Activated T-helper 2 cell treated with anti-CD3 and anti-CD28 coated beads, Interferon-gamma antibody, Interleukin-2, Interleukin-4, amounts not matched to agents 10 μg/mL and 5 μg/mL and 100 μg/mL, durations not matched to agents 14 hours and 24 hours and 36 hours (primary cell): ENCODE measurements at regions not wholly inside any gene's neighbourhood (a gene's known extent, or its start where the extent isn't known, plus 50 kb on each side); places are given as distances from the start of the nearest gene placed in this dataset.
A peak's percentile ranks its signal among the peaks of the same experiment; 100 is the strongest.

Experiments used
- DNase-seq: peaks from one replicate; pipeline ENCODE4 v3.0.0; 2021; ENCODE audit warnings: low spot score
- H3K27ac Mint-ChIP-seq: one replicate; pipeline ENCODE4 v1.8.0; 2021; ENCODE audit warnings: mixed read lengths
- H3K27me3 Mint-ChIP-seq: one replicate; pipeline ENCODE4 v1.8.0; 2021; ENCODE audit warnings: low read depth, mixed read lengths
- H3K36me3 Mint-ChIP-seq: one replicate; pipeline ENCODE4 v1.8.0; 2021; ENCODE audit warnings: low read depth, mixed read lengths
- H3K4me1 Mint-ChIP-seq: one replicate; pipeline ENCODE4 v1.8.0; 2021; ENCODE audit warnings: low read depth, mixed read lengths
- H3K4me3 Mint-ChIP-seq: one replicate; pipeline ENCODE4 v1.8.0; 2021; ENCODE audit warnings: low read depth, mild to moderate bottlenecking, moderate library complexity, mixed read lengths
- H3K9me3 Mint-ChIP-seq: one replicate; pipeline ENCODE4 v1.8.0; 2021; ENCODE audit warnings: mixed read lengths
- intact Hi-C: fragments of 100-400 bp; cut with micrococcal nuclease; formaldehyde crosslinking; loops from one replicate; pipeline ENCODE4 v1.15.1; 2023

DNA sequence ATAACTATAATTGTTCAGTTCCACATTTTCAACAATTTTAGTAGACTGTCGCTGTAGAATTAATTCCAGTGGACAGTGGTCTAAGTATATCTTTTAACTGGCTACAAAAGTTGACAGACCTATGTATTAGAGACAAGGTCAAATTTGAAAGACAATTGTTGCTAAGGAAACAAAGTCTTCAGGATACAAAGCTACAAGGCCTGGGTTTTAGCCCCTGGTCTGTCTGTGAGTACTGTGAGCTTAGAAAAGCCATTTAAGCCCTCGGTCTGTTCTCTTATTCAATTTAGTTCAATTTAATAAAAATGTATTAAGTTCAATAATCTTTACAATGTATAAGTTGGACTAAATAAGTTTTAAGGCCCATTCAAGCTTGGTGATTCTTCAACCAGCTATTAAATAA is 352.5 kb downstream of the HDGFL1 start:
- H3K36me3 Mint-ChIP-seq = no peaks in the 10 kb centered on the region
- intact Hi-C loops = no loop called here

DNA sequence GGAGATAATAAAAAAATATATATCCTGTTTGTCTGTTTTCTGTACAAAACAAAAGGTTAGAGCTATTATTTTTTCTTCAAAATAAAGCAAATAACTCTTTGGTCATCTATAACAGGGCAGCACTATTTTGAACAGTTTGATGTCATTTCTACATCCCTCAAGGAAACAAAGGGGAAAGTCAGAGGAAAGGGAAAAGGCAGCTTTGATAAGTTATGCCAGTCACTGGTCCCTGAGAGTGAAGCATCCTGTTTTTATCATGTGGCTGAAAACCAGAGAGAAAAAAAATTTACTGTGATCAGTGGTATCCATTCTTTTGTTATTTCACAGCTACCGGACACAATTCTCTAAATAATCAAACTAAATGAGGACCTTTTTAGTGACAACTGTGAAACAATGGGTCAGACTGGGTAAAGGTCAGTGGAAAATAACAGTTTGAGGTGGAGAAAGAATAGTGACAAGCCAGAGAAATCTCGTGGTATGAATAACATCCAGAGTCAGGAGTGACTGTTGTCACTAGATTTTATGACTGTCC is 356.0 kb downstream of the HDGFL1 start:
- Mint-ChIP-seq H3K36me3 (no peaks in the 10 kb centered on the region), H3K27me3 (no peaks in the 10 kb centered on the region)
- no peak for DNase-seq

More for the DNA sequence above, 352.5 kb downstream of the HDGFL1 start:
- Mint-ChIP-seq H3K9me3 (no peaks in the 10 kb centered on the region), H3K4me3 (no peak overlapping the region), H3K4me1 (no peaks in the 10 kb centered on the region), H3K27ac (no peak overlapping the region), H3K27me3 (no peaks in the 10 kb centered on the region)
- DNase-seq = no peak

DNA sequence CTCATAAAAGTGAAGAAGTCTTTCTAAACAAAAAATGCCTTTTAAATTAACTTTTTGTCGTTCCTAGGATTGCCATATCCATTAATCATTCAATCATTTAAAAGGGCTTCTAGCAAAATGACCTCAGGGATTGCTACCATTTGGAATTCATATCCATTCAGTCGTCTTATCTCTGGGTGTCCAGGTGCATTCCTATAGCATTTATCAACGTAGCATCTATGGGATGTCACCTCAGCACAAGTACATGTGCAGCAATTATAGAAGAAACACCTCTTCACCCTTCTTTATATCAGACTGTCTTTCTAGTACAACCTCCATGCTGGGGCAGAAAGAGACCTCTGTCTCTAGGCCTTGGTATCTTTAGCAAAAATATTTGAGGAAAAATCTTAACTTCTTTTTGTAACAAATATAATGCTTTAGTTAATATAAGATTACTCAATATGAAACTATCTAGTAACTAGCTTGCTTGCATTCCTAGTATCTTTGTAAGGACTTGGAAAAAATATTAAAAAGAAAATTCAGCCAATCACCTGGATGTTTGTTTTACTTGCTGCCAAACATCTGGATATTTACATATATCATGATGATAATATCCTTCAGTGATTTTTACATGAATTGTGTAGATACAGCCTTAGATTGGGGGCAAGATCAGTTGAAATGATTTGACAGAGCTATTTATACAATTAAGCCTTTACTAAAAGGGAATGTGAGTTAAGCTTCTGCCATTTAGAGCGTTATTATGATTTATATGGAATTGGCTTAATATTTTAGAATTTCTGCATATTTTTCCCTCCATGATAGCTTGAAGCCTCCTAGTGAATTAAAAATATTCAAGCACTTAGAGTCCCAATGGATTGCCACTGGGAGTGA is 356.8 kb downstream of the HDGFL1 start:
- no peak for DNase-seq
- Mint-ChIP-seq H3K4me3 (no peak overlapping the region), H3K36me3 (no peaks in the 10 kb centered on the region), H3K27me3 (no peaks in the 10 kb centered on the region), H3K4me1 (no peaks in the 10 kb centered on the region), H3K9me3 (no peaks in the 10 kb centered on the region), H3K27ac (no peak overlapping the region)
- intact Hi-C loops = no loop called here

More for the DNA sequence above, 356.0 kb downstream of the HDGFL1 start:
- H3K4me3 Mint-ChIP-seq = no peak overlapping the region
- intact Hi-C loops = no loop called here
- H3K4me1 Mint-ChIP-seq = no peaks in the 10 kb centered on the region
- no peaks in the 10 kb centered on the region for H3K9me3 Mint-ChIP-seq
- H3K27ac Mint-ChIP-seq = no peak overlapping the region

DNA sequence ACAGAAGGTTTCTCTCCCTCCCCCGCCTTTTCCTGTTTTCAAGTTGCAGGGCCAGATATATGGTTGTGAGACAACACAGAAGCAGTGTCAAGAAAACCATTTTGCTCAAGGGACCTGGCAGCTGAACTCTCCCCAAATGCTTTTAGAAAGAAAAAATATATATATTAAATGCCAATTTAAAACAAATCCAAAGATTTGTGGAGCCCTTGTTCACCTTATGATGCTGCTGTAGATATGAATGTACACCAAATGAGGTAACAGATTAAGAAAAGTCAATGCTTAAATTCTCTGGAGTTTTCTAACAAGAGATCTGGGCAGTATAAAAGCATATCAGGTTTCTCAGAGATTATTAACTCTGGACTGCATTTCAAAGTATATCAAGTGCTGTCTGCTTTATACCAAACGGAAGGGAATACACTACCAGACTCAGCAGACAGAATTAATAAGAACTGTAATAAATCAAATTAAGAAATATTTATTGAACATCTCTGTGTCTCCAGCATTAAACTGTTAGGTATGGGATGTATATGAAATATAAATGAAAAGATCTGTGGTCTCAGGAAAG is 357.5 kb downstream of the HDGFL1 start:
- no peaks in the 10 kb centered on the region for H3K9me3 Mint-ChIP-seq
- H3K36me3 Mint-ChIP-seq = no peaks in the 10 kb centered on the region
- no peak overlapping the region for H3K27ac Mint-ChIP-seq
- no peaks in the 10 kb centered on the region for H3K27me3 Mint-ChIP-seq
- H3K4me1 Mint-ChIP-seq = no peaks in the 10 kb centered on the region
- H3K4me3 Mint-ChIP-seq = no peak overlapping the region
- DNase-seq = no peak
- intact Hi-C loops = no loop called here

DNA sequence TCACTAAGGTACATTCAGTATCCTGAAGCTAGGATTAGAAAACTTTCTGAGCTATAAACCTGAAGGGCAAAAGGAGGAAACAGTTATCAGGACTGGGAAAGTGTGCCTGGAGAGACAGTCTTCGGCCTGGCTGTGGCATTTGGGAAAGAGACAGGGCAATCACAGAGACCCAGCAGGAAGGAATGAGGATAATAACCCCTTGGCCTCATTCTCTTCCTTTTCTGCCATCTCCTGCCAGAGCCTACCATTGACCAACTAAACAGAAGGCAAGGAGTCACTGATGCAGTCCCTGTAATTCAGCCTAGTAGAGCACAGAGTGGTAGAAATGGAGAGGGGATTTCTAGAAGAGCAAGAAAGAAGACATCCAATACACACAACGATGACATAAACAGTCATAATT is 359.4 kb downstream of the HDGFL1 start:
- no peak for DNase-seq
- Mint-ChIP-seq H3K4me1 (no peaks in the 10 kb centered on the region), H3K27me3 (no peaks in the 10 kb centered on the region), H3K27ac (no peak overlapping the region), H3K4me3 (no peak overlapping the region), H3K36me3 (no peaks in the 10 kb centered on the region), H3K9me3 (no peaks in the 10 kb centered on the region)
- intact Hi-C loops = no loop called here

DNA sequence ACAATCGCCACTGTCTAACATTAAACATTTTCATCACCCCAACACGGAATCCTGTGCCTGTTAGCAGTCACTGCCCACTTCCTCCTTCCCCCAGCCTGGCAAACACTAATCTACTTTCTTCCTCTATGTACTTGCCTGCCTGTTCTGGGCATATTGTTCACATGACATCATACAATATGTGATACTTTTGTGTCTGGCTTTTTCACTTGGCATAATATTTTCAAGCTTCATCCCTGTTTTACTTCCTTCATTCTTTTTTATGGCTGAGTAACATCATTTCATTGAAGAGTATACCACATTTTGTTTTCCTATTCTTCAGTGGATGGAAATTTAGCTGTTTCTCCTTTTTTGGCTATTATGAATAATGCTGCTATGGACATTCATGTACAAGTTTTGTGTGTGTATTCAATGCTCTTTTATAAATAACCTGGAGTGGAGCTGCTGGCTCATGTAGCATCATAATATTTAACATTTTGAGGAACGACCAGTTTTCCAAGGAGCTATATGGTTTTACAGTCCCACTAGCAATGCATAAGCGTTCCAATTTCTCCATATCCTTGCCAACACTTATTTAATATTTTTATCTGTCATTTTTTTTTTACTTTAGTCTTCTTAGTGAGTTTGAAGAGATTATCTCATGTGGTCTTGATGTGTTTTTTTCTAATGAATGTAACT is 360.1 kb downstream of the HDGFL1 start:
- Mint-ChIP-seq H3K27me3 (no peaks in the 10 kb centered on the region), H3K4me3 (no peak overlapping the region), H3K27ac (no peak overlapping the region), H3K4me1 (no peaks in the 10 kb centered on the region), H3K9me3 (no peaks in the 10 kb centered on the region), H3K36me3 (no peaks in the 10 kb centered on the region)
- DNase-seq = no peak
- intact Hi-C loops = no loop called here

DNA sequence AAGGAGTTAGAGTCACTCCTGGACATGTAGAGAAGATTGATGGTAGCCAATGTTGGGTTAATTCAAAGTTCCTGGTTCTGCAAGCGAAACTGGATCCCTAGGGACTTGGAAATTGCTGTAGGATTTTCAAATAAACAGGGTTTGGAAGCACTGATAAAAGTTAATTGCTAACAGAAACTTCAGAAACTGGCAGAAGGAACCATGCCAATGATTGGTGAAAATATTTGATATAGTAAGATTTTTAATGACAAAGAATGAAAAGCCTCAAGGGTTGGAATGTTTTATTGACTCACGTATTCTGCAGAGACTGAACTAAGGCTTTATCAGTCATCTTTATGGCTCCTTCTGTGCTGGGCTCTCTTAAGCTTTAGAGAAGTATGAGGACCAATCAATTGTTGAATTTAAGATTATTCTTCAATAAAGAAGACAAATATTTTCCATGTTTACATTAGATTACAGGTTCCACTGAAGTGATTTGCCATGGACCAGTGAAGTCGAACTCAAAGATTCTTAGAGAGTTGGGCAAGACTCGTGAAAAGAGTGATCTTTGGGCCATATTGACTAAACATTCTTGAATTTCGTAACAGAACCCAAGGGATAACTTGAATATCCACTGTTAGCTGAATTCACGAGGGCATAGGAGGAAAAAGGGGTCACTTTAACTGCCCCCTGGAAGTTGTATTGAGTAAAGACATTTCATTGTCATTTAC is 371.4 kb downstream of the HDGFL1 start:
- Mint-ChIP-seq H3K27ac (no peak overlapping the region), H3K4me1 (no peaks in the 10 kb centered on the region), H3K27me3 (no peaks in the 10 kb centered on the region), H3K4me3 (no peak overlapping the region), H3K9me3 (no peaks in the 10 kb centered on the region), H3K36me3 (no peaks in the 10 kb centered on the region)
- intact Hi-C loops = no loop called here
- DNase-seq = no peak

DNA sequence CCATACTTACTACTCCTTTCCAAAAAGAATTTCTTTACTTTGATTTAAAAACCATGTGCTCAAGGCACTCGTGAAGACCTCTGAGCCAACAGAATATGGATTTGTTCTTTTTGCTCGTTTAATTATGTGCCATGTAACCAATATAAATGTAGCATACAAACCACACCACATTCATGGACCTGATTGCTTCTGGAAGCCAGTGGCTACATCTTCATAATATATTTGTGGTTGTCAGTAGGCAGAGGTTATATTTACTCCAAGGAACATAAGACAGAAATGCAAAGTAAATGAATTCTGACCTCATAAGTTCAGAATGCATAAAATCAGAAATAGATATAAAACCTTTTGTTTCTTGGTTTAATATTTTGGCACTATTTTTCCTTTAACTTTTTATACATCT is 373.0 kb downstream of the HDGFL1 start:
- Mint-ChIP-seq H3K4me1 (no peaks in the 10 kb centered on the region), H3K4me3 (no peak overlapping the region), H3K27ac (no peak overlapping the region), H3K9me3 (no peaks in the 10 kb centered on the region), H3K27me3 (no peaks in the 10 kb centered on the region), H3K36me3 (no peaks in the 10 kb centered on the region)
- no peak for DNase-seq
- intact Hi-C loops = no loop called here

DNA sequence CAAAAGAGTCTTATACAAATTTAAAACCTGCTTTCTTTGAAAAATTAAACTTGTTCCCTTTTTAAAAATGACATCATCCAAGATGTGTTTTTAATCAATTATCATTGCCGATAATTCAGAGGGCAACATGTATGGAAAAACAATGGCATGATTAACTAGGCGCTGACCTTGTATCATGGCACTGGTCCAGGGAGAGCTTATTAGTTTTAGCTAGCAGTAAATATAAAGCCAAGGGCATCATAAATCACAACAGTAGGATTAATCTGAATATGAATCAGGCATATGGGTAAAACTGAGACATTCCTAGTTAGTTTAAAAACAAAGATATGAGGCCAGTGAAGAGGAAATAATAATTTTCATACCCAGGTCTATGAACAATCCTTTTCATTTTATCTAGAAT is 374.0 kb downstream of the HDGFL1 start:
- H3K27ac Mint-ChIP-seq = no peak overlapping the region
- H3K4me1 Mint-ChIP-seq = no peaks in the 10 kb centered on the region
- DNase-seq = no peak
- no peaks in the 10 kb centered on the region for H3K27me3 Mint-ChIP-seq
- no peaks in the 10 kb centered on the region for H3K9me3 Mint-ChIP-seq
- H3K36me3 Mint-ChIP-seq = no peaks in the 10 kb centered on the region
- intact Hi-C loops = no loop called here
- no peak overlapping the region for H3K4me3 Mint-ChIP-seq

DNA sequence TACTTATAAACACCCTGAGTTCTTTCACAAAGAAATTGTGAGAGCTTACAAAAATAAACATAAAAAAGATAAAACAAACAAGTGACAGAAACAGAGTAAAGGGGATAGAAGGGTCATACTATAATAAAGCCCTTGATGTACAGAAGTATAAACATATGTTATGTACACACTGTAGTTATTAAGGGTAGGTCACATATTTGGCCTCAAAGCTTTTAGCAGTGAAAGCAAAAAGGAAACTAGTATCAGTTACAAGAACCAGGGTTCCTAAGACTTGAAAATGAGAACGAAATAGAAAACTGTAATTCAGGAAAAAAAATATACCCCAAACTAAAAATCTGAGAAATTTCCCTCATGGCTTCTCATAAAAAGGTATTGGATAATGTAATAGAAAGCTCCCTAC is 380.6 kb downstream of the HDGFL1 start:
- H3K36me3 Mint-ChIP-seq = no peaks in the 10 kb centered on the region
- H3K4me3 Mint-ChIP-seq = no peak overlapping the region
- H3K27ac Mint-ChIP-seq = no peak overlapping the region
- H3K4me1 Mint-ChIP-seq = peaks cover 4% of the 10 kb centered on the region
- H3K9me3 Mint-ChIP-seq = no peaks in the 10 kb centered on the region
- peaks cover 2% of the 10 kb centered on the region for H3K27me3 Mint-ChIP-seq
- intact Hi-C loops = no loop called here
- no peak for DNase-seq

DNA sequence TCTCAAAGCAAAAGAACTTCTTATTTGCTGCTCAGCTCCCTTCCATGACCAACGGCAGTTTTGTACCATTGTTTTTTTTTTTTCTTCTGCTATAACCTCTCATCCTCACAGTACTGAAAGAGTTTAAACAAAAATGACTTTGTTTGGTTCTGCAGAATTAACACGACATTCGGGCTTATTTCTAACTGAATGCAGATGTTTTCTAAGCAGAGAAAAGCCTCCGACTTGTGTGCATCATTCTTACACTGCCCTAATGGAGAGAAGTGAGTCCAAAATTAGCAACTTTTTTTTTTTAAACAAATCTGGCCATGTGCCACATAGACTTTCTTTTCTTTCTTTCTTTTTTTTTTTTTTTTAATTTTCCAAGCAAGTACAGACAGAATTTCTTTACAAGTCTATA is 382.7 kb downstream of the HDGFL1 start:
- Mint-ChIP-seq H3K9me3 (no peaks in the 10 kb centered on the region), H3K36me3 (no peaks in the 10 kb centered on the region), H3K4me1 (peaks cover 10% of the 10 kb centered on the region), H3K27ac (no peak overlapping the region), H3K4me3 (no peak overlapping the region), H3K27me3 (peaks cover 2% of the 10 kb centered on the region)
- no peak for DNase-seq
- intact Hi-C loops = no loop called here

DNA sequence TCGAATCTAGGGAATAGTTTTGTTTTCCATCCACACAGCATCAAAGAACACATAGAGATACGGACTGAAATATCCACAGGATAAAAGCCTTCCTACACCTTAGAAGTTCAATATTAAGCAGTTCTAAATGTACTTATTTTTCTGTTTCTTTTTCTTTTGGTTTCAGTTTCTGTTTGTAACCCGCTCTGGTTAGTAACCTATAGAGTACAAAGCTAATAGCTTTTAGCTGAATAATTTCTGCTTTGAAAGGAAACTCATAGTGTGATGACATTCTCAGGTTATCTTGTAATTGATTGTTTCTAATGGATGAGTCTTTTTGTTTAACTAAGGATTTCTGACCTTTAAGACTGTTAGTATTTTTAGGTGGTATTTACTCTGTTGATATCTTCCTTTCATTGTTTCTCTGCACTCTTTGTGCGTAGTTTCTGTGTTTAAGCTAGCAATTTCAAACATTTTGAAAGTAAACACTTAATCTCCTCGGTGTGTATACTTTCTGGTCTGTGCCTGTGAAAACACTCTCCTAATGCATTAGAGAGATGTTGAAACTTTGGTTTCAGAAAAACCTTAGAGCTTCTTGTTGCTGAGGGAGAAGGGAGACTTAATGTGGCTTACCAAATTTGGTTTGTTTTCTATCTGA is 385.5 kb downstream of the HDGFL1 start:
- Mint-ChIP-seq H3K27me3 (peaks cover 2% of the 10 kb centered on the region), H3K36me3 (no peaks in the 10 kb centered on the region), H3K9me3 (peaks cover 15% of the 10 kb centered on the region), H3K4me3 (peak overlapping the region; percentile 72), H3K4me1 (peaks cover 25% of the 10 kb centered on the region), H3K27ac (peak overlapping the region; percentile 59)
- intact Hi-C loops = no loop called here
- DNase-seq = no peak
